GM12892 (cell line): ENCODE measurements at regions not wholly inside any gene's neighbourhood (a gene's known extent, or its start where the extent isn't known, plus 50 kb on each side); places are given as distances from the start of the nearest gene placed in this dataset.

Experiments used
- POLR2A ChIP-seq: IDR thresholded peaks from 2 replicates; pipeline ENCODE4 v1.6.1; 2011; ENCODE audit warnings: low read depth, low read length, control low read depth
- POLR2AphosphoS5 ChIP-seq: IDR thresholded peaks from 2 replicates; pipeline ENCODE4 v1.6.1; 2011; ENCODE audit warnings: low read depth, low read length, control low read depth

GRCh38 chr6:98487612-98488011 is 346.8 kb upstream of the POU3F2 start:
- TF ChIP-seq POLR2AphosphoS5 (no peak), POLR2A (no peak)
